ENCODE measurements at regions not wholly inside any gene's neighbourhood (a gene's known extent, or its start where the extent isn't known, plus 50 kb on each side); places are given as distances from the start of the nearest gene placed in this dataset.

DNA sequence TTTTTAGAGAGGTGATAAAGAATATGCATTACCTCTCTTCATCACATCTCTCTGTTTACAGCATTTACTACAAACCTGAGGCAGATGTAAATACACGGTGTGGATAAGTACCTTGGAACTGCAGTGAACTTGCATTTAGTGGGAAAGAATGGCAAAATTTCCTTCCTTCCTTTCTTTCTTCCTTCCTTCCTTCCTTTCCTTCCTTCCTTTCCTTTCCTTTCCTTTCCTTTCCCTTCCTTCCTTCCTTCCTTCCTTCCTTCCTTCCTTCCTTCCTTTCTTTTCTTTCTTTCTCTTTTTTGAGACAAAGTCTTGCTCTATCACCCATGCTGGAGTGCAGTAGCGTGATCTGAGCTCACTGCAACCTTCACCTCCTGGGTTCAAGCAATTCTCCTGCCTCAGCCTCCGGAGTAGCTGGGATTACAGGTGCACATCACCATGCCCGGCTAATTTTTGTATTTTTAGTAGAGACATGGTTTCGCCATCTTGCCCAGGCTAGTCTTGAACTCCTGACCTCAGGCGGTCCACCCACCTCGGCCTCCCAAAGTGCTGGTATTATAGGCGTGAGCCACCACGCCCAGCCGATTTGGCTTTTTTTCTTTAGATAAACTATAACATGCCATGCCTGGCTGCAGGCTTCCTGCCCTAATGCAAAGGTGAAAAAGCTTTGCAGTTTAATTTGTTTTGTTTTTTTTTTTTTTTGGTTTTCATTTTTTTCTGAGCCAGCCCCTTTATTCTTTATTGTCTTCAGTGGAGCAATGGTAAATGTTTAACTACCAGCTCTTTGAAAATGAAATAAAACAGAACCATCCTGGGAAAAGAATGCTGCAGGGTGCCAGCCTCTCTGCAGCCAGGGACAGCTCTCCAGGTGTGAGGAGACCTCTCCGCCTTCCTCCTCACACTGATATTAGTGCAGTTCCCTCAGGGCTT lies 64.2 kb upstream of the NEDD9 start:
- Histone ChIP-seq H3K36me3 (ENCODE audit: control insufficient read depth, insufficient read depth, low read length) (peaks cover 10% of the 10 kb centered on the region), H3K27me3 (replicated peaks; ENCODE audit: control insufficient read depth, insufficient read depth, low read length) (no peaks in the 10 kb centered on the region)
- TF ChIP-seq, protein P1, sequence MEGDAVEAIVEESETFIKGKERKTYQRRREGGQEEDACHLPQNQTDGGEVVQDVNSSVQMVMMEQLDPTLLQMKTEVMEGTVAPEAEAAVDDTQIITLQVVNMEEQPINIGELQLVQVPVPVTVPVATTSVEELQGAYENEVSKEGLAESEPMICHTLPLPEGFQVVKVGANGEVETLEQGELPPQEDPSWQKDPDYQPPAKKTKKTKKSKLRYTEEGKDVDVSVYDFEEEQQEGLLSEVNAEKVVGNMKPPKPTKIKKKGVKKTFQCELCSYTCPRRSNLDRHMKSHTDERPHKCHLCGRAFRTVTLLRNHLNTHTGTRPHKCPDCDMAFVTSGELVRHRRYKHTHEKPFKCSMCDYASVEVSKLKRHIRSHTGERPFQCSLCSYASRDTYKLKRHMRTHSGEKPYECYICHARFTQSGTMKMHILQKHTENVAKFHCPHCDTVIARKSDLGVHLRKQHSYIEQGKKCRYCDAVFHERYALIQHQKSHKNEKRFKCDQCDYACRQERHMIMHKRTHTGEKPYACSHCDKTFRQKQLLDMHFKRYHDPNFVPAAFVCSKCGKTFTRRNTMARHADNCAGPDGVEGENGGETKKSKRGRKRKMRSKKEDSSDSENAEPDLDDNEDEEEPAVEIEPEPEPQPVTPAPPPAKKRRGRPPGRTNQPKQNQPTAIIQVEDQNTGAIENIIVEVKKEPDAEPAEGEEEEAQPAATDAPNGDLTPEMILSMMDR (IDR thresholded peaks at IDR 0.05; ENCODE audit: insufficient read depth, low read length, poor library complexity, severe bottlenecking) = no peak

DNA sequence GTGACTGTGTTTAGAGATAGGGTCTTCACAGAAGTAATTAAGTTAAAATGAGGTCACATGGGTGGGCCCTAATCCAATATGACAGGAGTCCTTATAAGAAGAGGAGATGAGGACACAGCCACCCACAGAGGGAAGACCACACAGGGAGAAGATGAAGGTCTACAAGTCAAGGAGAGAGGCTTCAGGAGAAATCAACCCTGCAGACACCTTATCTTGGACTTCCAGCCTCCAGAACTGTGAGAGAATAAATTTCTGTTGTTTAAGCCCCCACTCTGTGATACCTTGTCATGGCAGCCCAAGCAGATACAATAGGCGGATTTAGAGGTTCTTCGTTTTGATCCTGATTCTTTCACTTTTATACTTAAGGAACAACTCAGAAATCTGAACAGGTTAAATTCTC lies 63.5 kb upstream of the NEDD9 start:
- H3K36me3 ChIP-seq (ENCODE audit: control insufficient read depth, insufficient read depth, low read length) = peaks cover 10% of the 10 kb centered on the region
- TF ChIP-seq, protein P1 (IDR thresholded peaks at IDR 0.05; ENCODE audit: insufficient read depth, low read length, poor library complexity, severe bottlenecking) = no peak
- no peaks in the 10 kb centered on the region for H3K27me3 ChIP-seq (replicated peaks; ENCODE audit: control insufficient read depth, insufficient read depth, low read length)
- no peak for DNase-seq (ENCODE audit: extremely low read depth, insufficient read length)
- no peak overlapping the region for H3K4me3 ChIP-seq (replicated peaks; ENCODE audit: low read depth, low read length)

More for the DNA sequence above, 64.2 kb upstream of the NEDD9 start:
- no peak overlapping the region for H3K4me3 ChIP-seq (replicated peaks; ENCODE audit: low read depth, low read length)
- no peak for DNase-seq (ENCODE audit: extremely low read depth, insufficient read length)

DNA sequence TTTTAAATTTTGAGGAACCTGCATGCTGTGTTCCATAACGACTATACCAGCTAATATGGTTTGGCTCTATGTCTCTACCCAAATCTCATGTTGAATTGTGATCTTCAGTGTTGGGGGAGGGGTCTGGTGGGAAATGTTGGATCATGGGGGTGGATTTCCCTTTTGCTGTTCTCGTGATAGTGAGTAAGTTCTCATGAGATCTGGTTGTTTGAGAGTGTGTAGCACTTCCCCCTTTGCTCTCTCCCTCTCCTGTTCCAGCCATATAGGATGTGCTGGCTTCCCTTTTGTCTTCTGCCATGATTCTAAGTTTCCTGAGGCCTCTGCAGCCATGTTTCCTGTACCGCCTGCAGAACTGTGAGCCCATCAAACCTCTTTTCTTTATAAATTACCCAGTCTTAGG lies 61.8 kb upstream of the NEDD9 start:
- TF ChIP-seq, protein P1 (IDR thresholded peaks at IDR 0.05; ENCODE audit: insufficient read depth, low read length, poor library complexity, severe bottlenecking) = no peak
- no peak overlapping the region for H3K4me3 ChIP-seq (replicated peaks; ENCODE audit: low read depth, low read length)
- H3K36me3 ChIP-seq (ENCODE audit: control insufficient read depth, insufficient read depth, low read length) = peaks cover 8% of the 10 kb centered on the region
- no peaks in the 10 kb centered on the region for H3K27me3 ChIP-seq (replicated peaks; ENCODE audit: control insufficient read depth, insufficient read depth, low read length)
- DNase-seq (ENCODE audit: extremely low read depth, insufficient read length) = no peak

DNA sequence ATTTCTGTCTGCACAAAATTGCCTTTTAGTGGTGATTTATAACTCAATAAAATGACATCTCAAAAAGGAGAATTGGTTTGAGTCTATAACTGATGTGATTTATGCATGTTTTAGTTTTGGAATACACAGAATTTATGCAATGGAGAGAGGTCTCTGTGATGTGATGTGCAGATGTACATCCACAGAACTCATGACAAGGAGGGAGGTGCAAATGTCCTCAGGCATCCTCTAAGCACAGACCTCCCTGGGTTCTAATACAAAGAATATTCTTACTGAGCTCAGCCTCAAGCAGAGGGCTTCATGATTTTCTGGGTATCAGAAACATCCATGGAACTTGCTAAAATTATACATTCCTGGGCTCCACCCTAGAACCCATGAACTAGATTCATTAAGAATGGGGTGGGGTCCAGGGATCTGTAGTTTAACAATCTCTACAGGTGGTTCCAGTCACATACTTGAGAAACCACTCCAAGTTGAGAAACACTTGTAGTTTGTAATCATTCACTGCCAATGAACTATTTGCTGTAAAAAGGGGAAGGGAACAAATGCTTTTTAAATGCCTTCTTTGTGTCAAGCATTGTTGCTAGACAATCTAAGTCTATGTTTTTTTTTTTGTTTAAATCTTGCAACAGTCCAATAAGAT lies 60.2 kb upstream of the NEDD9 start:
- TF ChIP-seq, protein P1 (IDR thresholded peaks at IDR 0.05; ENCODE audit: insufficient read depth, low read length, poor library complexity, severe bottlenecking) = no peak
- no peak for DNase-seq (ENCODE audit: extremely low read depth, insufficient read length)
- Histone ChIP-seq H3K36me3 (ENCODE audit: control insufficient read depth, insufficient read depth, low read length) (peaks cover 5% of the 10 kb centered on the region), H3K4me3 (replicated peaks; ENCODE audit: low read depth, low read length) (no peak overlapping the region), H3K27me3 (replicated peaks; ENCODE audit: control insufficient read depth, insufficient read depth, low read length) (no peaks in the 10 kb centered on the region)

DNA sequence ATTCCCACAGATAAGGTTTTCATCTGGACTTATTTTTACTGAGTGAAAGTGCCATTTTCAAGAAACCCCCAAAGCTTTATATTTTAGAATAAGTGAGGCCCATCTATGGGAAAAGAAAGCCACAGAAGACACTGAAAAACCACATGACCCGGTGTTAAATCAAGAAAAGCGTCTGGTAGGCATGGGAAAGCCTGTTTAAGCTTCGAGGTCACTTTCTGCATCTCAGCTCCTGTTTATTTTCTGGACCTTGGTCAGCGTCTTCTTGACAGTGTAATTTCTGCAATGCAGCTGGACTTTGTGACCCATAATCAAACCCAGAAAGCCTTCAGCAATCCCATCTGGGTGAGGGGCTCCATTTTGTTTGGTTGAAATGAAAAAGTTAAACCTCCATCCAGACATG lies 59.6 kb upstream of the NEDD9 start:
- peaks cover 5% of the 10 kb centered on the region for H3K36me3 ChIP-seq (ENCODE audit: control insufficient read depth, insufficient read depth, low read length)
- TF ChIP-seq, protein P1 (IDR thresholded peaks at IDR 0.05; ENCODE audit: insufficient read depth, low read length, poor library complexity, severe bottlenecking) = no peak
- DNase-seq (ENCODE audit: extremely low read depth, insufficient read length) = no peak
- H3K4me3 ChIP-seq (replicated peaks; ENCODE audit: low read depth, low read length) = no peak overlapping the region
- H3K27me3 ChIP-seq (replicated peaks; ENCODE audit: control insufficient read depth, insufficient read depth, low read length) = no peaks in the 10 kb centered on the region
